PC-9 (cell line): ENCODE measurements at regions not wholly inside any gene's neighbourhood (a gene's known extent, or its start where the extent isn't known, plus 50 kb on each side); places are given as distances from the start of the nearest gene placed in this dataset.

ENCODE experiments used
- BruUV-seq: library from RNA; stranded (reverse); fragments of 400-500 nt; replicated peaks from 2 replicates; lab custom pipeline; 2021; lab: Mats Ljungman, UMichigan
- CTCF ChIA-PET: fragments of 300-600 bp; sonication (Branson Sonifier 250); formaldehyde crosslinking; loops from one replicate; lab custom pipeline; 2022; ENCODE audit warnings: antibody characterized with exemption; lab: Charles Lee
- POLR2A ChIA-PET: fragments of 300-600 bp; sonication (Branson Sonifier 250); formaldehyde crosslinking; loops from one replicate; lab custom pipeline; 2022; ENCODE audit warnings: antibody characterized with exemption; ENCODE audit not compliant: unreplicated experiment; lab: Charles Lee
- DNase-seq, 2 experiments: peaks; one replicate each; pipeline versions ENCODE4 v3.0.0 to v3.0.0-alpha.2; 2015 to 2022; ENCODE audit warnings: mixed read lengths in 1 of 2
- H2AFZ ChIP-seq: fragments of 200-600 bp; sonication (generic); 2 replicates; pipeline ENCODE4 v1.8.1; 2017; ENCODE audit warnings: antibody characterized with exemption
- H3F3A ChIP-seq: fragments of 200-600 bp; sonication (generic); 2 replicates; pipeline ENCODE4 v1.8.1; 2017; ENCODE audit warnings: antibody characterized with exemption, mild to moderate bottlenecking, low read depth; ENCODE audit not compliant: insufficient read depth
- H3K27ac ChIP-seq: fragments of 200-600 bp; sonication (generic); 2 replicates; pipeline ENCODE4 v1.6.1; 2016; ENCODE audit warnings: mixed run types
- H3K27me3 ChIP-seq: fragments of 200-600 bp; sonication (generic); 2 replicates; pipeline ENCODE4 v1.6.1; 2016; ENCODE audit warnings: low read depth, mixed run types; ENCODE audit not compliant: insufficient read depth
- H3K36me3 ChIP-seq: fragments of 200-600 bp; sonication (generic); 2 replicates; pipeline ENCODE4 v1.6.1; 2016; ENCODE audit warnings: low read depth, mixed run types
- H3K4me1 ChIP-seq: fragments of 200-600 bp; sonication (generic); replicated peaks from 2 replicates; pipeline ENCODE4 v1.6.1; 2016; ENCODE audit warnings: mixed run types; ENCODE audit not compliant: insufficient read depth
- H3K4me2 ChIP-seq: fragments of 200-600 bp; sonication (generic); 2 replicates; pipeline ENCODE4 v1.6.1; 2017; ENCODE audit warnings: mixed run types
- H3K4me3 ChIP-seq: fragments of 200-600 bp; sonication (generic); 2 replicates; pipeline ENCODE4 v1.6.1; 2016; ENCODE audit warnings: mixed run types
- H3K79me2 ChIP-seq: fragments of 200-600 bp; sonication (generic); 2 replicates; pipeline ENCODE4 v1.6.1; 2017; ENCODE audit warnings: low read depth, mixed run types
- H3K9me2 ChIP-seq: fragments of 200-600 bp; sonication (generic); 2 replicates; pipeline ENCODE4 v1.8.1; 2017; ENCODE audit warnings: mild to moderate bottlenecking; ENCODE audit not compliant: insufficient read depth
- H3K9me3 ChIP-seq: fragments of 200-600 bp; sonication (generic); 2 replicates; pipeline ENCODE4 v1.8.1; 2016; ENCODE audit warnings: low read depth; ENCODE audit not compliant: insufficient read depth
- H4K20me1 ChIP-seq: fragments of 200-600 bp; sonication (generic); 2 replicates; pipeline ENCODE4 v1.8.1; 2017; ENCODE audit not compliant: insufficient read depth
- CTCF ChIP-seq: fragments of 200-600 bp; sonication (generic); conservative IDR thresholded peaks from 2 replicates; pipeline ENCODE4 v1.6.1; 2017; ENCODE audit warnings: mixed run types, antibody characterized with exemption, mild to moderate bottlenecking, moderate library complexity
- EZH2 ChIP-seq: fragments of 200-600 bp; sonication (generic); IDR thresholded peaks from 2 replicates; pipeline ENCODE4 v1.8.0; 2017; ENCODE audit warnings: antibody characterized with exemption, low read depth
- intact Hi-C: fragments of 100-400 bp; cut with micrococcal nuclease; formaldehyde crosslinking; loops from one replicate; pipeline ENCODE4 v1.10.0; 2022; ENCODE audit not compliant: unreplicated experiment

- intact Hi-C loops = no loop called here
- H4K20me1 ChIP-seq = no peaks in the 10 kb centered on the region
- H3F3A ChIP-seq = no peaks in the 10 kb centered on the region; the same call in 1 of the 2 replicates
- ChIA-PET POLR2A (no interaction called here), CTCF (no interaction called here)
- H3K9me2 ChIP-seq = no peaks in the 10 kb centered on the region
- H3K4me2 ChIP-seq = no peak overlapping the region
- no peaks in the 10 kb centered on the region for H3K36me3 ChIP-seq
- H3K27me3 ChIP-seq = no peaks in the 10 kb centered on the region
- no peaks in the 10 kb centered on the region for H3K9me3 ChIP-seq
- TF ChIP-seq CTCF = no peak
- no peak for TF ChIP-seq EZH2
- no peak overlapping the region for H3K27ac ChIP-seq
- no peak overlapping the region for H2AFZ ChIP-seq
- DNase-seq = no peak
- H3K4me1 ChIP-seq = peaks cover 16% of the 10 kb centered on the region
- no peak overlapping the region for H3K4me3 ChIP-seq
- BruUV-seq = no TSS peak
- no peaks in the 10 kb centered on the region for H3K79me2 ChIP-seq
These were observed 311.4 kb downstream of the RAPGEF2 start for GRCh38 chr4:159414305-159414704.

GRCh38 chr4:159416073-159416472 is 313.2 kb downstream of the RAPGEF2 start:
- Histone ChIP-seq H3K27me3 (no peaks in the 10 kb centered on the region), H2AFZ (no peak overlapping the region), H3K9me2 (no peaks in the 10 kb centered on the region), H3K36me3 (no peaks in the 10 kb centered on the region), H3K9me3 (no peaks in the 10 kb centered on the region), H3K4me3 (no peak overlapping the region), H3F3A (no peaks in the 10 kb centered on the region), H3K4me2 (no peak overlapping the region), H3K4me1 (no peaks in the 10 kb centered on the region; the same call in 1 of the 2 replicates), H4K20me1 (no peaks in the 10 kb centered on the region), H3K27ac (no peak overlapping the region), H3K79me2 (no peaks in the 10 kb centered on the region)
- CTCF ChIA-PET = no interaction called here
- no TSS peak for BruUV-seq
- intact Hi-C loops = no loop called here
- no peak for TF ChIP-seq CTCF
- POLR2A ChIA-PET = no interaction called here
- DNase-seq = no peak

GRCh38 chr4:159416996-159417395 is 314.1 kb downstream of the RAPGEF2 start:
- H3K79me2 ChIP-seq = no peaks in the 10 kb centered on the region
- no peaks in the 10 kb centered on the region for H3K9me2 ChIP-seq
- no peak for DNase-seq
- ChIA-PET POLR2A (interaction anchor here (0.6 to 0.7 kb wide), 2 partner anchors 125 to 693 kb away, joined by 3 to 7 read pairs; no protein-coding TSS in a partner anchor), CTCF (interaction anchor here (1.0 kb wide), 1 partner anchor 420 kb away, joined by 4 read pairs; no protein-coding TSS in a partner anchor)
- no peaks in the 10 kb centered on the region for H3K27me3 ChIP-seq
- H3K36me3 ChIP-seq = no peaks in the 10 kb centered on the region
- no peak overlapping the region for H3K4me2 ChIP-seq
- H3K4me3 ChIP-seq = no peak overlapping the region
- H3K9me3 ChIP-seq = no peaks in the 10 kb centered on the region
- no peak overlapping the region for H2AFZ ChIP-seq
- TF ChIP-seq CTCF (no peak), EZH2 (no peak)
- no peak overlapping the region for H3K27ac ChIP-seq
- no peaks in the 10 kb centered on the region for H4K20me1 ChIP-seq
- intact Hi-C loops = no loop called here
- no TSS peak for BruUV-seq
- no peaks in the 10 kb centered on the region for H3F3A ChIP-seq
- no peaks in the 10 kb centered on the region; the same call in 1 of the 2 replicates for H3K4me1 ChIP-seq
